ENCODE measurements at regions not wholly inside any gene's neighbourhood (a gene's known extent, or its start where the extent isn't known, plus 50 kb on each side); places are given as distances from the start of the nearest gene placed in this dataset.

- TF ChIP-seq CTCF (IDR thresholded peaks at IDR 0.05; ENCODE audit: insufficient read depth, low read length) (no peak), REST (IDR thresholded peaks at IDR 0.05; ENCODE audit: insufficient replicate concordance, low read depth) (no peak), SPI1 (IDR thresholded peaks at IDR 0.05; ENCODE audit: borderline replicate concordance, low read depth) (no peak), GABPA (IDR thresholded peaks at IDR 0.05; ENCODE audit: low read depth) (no peak)
Measured at GRCh38 chr2:20916604-20917286, 93.8 kb upstream of the LDAH start.

Measured in HL-60 (cell line).